DOHH2 (cell line): ENCODE measurements at regions not wholly inside any gene's neighbourhood (a gene's known extent, or its start where the extent isn't known, plus 50 kb on each side); places are given as distances from the start of the nearest gene placed in this dataset.

Experiments used
- H3F3A ChIP-seq: fragments of 200-600 bp; sonication (generic), shearing (Covaris generic); 2 replicates; pipeline ENCODE4 v1.6.0; 2016; ENCODE audit warnings: antibody characterized with exemption, mild to moderate bottlenecking; ENCODE audit not compliant: control insufficient read depth, insufficient read depth
- H3K27ac ChIP-seq: fragments of 200-600 bp; sonication (generic); 2 replicates; pipeline ENCODE4 v1.5.1; 2014; ENCODE audit warnings: low read depth, mild to moderate bottlenecking, low read length, moderate library complexity
- H3K27me3 ChIP-seq: fragments of 200-600 bp; sonication (generic); 2 replicates; pipeline ENCODE4 v1.6.1; 2014; ENCODE audit warnings: mild to moderate bottlenecking, low read length, mixed read lengths; ENCODE audit not compliant: control insufficient read depth
- H3K36me3 ChIP-seq: fragments of 200-600 bp; sonication (generic); 2 replicates; pipeline ENCODE4 v1.6.1; 2014; ENCODE audit warnings: mild to moderate bottlenecking, low read length, moderate library complexity, mixed read lengths; ENCODE audit not compliant: control insufficient read depth
- H3K4me1 ChIP-seq: fragments of 200-600 bp; sonication (generic); 2 replicates; pipeline ENCODE4 v1.6.1; 2014; ENCODE audit warnings: mild to moderate bottlenecking, low read length, mixed read lengths; ENCODE audit not compliant: control insufficient read depth
- H3K4me2 ChIP-seq: fragments of 200-600 bp; sonication (generic); 2 replicates; pipeline ENCODE4 v1.6.0; 2014; ENCODE audit warnings: mild to moderate bottlenecking, low read length, moderate library complexity
- H3K4me3 ChIP-seq: fragments of 200-600 bp; sonication (generic); 2 replicates; pipeline ENCODE4 v1.5.1; 2014; ENCODE audit warnings: mild to moderate bottlenecking, low read length, mixed read lengths
- H3K79me2 ChIP-seq: fragments of 200-600 bp; sonication (generic); 2 replicates; pipeline ENCODE4 v1.6.1; 2014; ENCODE audit warnings: mild to moderate bottlenecking, low read length, mixed read lengths; ENCODE audit not compliant: control insufficient read depth
- H3K9me2 ChIP-seq: fragments of 200-600 bp; sonication (generic); replicated peaks from 2 replicates; pipeline ENCODE4 v1.6.1; 2014; ENCODE audit warnings: mild to moderate bottlenecking, low read length, mixed read lengths; ENCODE audit not compliant: control insufficient read depth
- H3K9me3 ChIP-seq: fragments of 200-600 bp; sonication (generic); 2 replicates; pipeline ENCODE4 v1.6.1; 2014; ENCODE audit warnings: antibody characterized with exemption, low read length, mixed read lengths; ENCODE audit not compliant: control insufficient read depth, insufficient read depth
- H4K20me1 ChIP-seq: fragments of 200-600 bp; sonication (generic); 2 replicates; pipeline ENCODE4 v1.6.0; 2014; ENCODE audit warnings: low read depth, mild to moderate bottlenecking, antibody characterized with exemption, low read length, moderate library complexity; ENCODE audit not compliant: control insufficient read depth, insufficient read depth
- CTCF ChIP-seq: fragments of 200-600 bp; sonication (generic); IDR thresholded peaks from one replicate; pipeline ENCODE4 v1.5.1; 2014; ENCODE audit warnings: antibody characterized with exemption, mild to moderate bottlenecking, low read depth, low read length; ENCODE audit not compliant: poor library complexity, severe bottlenecking
- EZH2phosphoT487 ChIP-seq: fragments of 200-600 bp; sonication (generic); IDR thresholded peaks from 2 replicates; pipeline ENCODE4 v1.6.1; 2017; ENCODE audit warnings: borderline replicate concordance, mild to moderate bottlenecking, antibody characterized with exemption, low read length, moderate library complexity, mixed read lengths

GRCh38 chr12:82565966-82566365, 120.7 kb upstream of the TMTC2 start:
- Histone ChIP-seq H3K27ac (no peak overlapping the region), H3K79me2 (no peaks in the 10 kb centered on the region), H3K9me2 (no peaks in the 10 kb centered on the region), H3K4me2 (no peak overlapping the region), H4K20me1 (no peaks in the 10 kb centered on the region), H3K27me3 (no peaks in the 10 kb centered on the region), H3F3A (no peaks in the 10 kb centered on the region), H3K36me3 (no peaks in the 10 kb centered on the region), H3K4me3 (no peak overlapping the region), H3K4me1 (no peaks in the 10 kb centered on the region; the same call in 1 of the 2 replicates), H3K9me3 (no peaks in the 10 kb centered on the region)
- TF ChIP-seq CTCF (no peak), EZH2phosphoT487 (no peak)

GRCh38 chr12:82567688-82568087, 119.0 kb upstream of the TMTC2 start:
- Histone ChIP-seq H3K36me3 (no peaks in the 10 kb centered on the region), H3K4me2 (no peak overlapping the region), H3K9me2 (no peaks in the 10 kb centered on the region), H3K27ac (no peak overlapping the region), H3F3A (no peaks in the 10 kb centered on the region), H3K79me2 (no peaks in the 10 kb centered on the region), H3K4me1 (no peaks in the 10 kb centered on the region; the same call in 1 of the 2 replicates), H3K27me3 (no peaks in the 10 kb centered on the region), H3K9me3 (no peaks in the 10 kb centered on the region), H3K4me3 (no peak overlapping the region), H4K20me1 (no peaks in the 10 kb centered on the region)
- TF ChIP-seq EZH2phosphoT487 = no peak
- TF ChIP-seq CTCF = no peak

- Histone ChIP-seq H3K36me3 (no peaks in the 10 kb centered on the region), H3K4me3 (no peak overlapping the region), H4K20me1 (no peaks in the 10 kb centered on the region), H3K27me3 (no peaks in the 10 kb centered on the region), H3F3A (no peaks in the 10 kb centered on the region), H3K79me2 (no peaks in the 10 kb centered on the region), H3K4me1 (no peaks in the 10 kb centered on the region), H3K4me2 (no peak overlapping the region), H3K9me3 (no peaks in the 10 kb centered on the region), H3K27ac (no peak overlapping the region), H3K9me2 (no peaks in the 10 kb centered on the region)
- TF ChIP-seq CTCF (no peak), EZH2phosphoT487 (no peak)
Measured at GRCh38 chr12:82574191-82574590, 112.5 kb upstream of the TMTC2 start.

- Histone ChIP-seq H3K9me3 (no peaks in the 10 kb centered on the region), H3K27me3 (no peaks in the 10 kb centered on the region), H4K20me1 (no peaks in the 10 kb centered on the region), H3K79me2 (no peaks in the 10 kb centered on the region), H3K9me2 (no peaks in the 10 kb centered on the region), H3K27ac (no peak overlapping the region), H3F3A (no peaks in the 10 kb centered on the region), H3K4me1 (no peaks in the 10 kb centered on the region), H3K4me3 (no peak overlapping the region), H3K36me3 (no peaks in the 10 kb centered on the region), H3K4me2 (no peak overlapping the region)
- no peak for TF ChIP-seq EZH2phosphoT487
- no peak for TF ChIP-seq CTCF
Measured at GRCh38 chr12:82578725-82579124, 108.0 kb upstream of the TMTC2 start.
